ENCODE measurements at regions not wholly inside any gene's neighbourhood (a gene's known extent, or its start where the extent isn't known, plus 50 kb on each side); places are given as distances from the start of the nearest gene placed in this dataset.

DNA sequence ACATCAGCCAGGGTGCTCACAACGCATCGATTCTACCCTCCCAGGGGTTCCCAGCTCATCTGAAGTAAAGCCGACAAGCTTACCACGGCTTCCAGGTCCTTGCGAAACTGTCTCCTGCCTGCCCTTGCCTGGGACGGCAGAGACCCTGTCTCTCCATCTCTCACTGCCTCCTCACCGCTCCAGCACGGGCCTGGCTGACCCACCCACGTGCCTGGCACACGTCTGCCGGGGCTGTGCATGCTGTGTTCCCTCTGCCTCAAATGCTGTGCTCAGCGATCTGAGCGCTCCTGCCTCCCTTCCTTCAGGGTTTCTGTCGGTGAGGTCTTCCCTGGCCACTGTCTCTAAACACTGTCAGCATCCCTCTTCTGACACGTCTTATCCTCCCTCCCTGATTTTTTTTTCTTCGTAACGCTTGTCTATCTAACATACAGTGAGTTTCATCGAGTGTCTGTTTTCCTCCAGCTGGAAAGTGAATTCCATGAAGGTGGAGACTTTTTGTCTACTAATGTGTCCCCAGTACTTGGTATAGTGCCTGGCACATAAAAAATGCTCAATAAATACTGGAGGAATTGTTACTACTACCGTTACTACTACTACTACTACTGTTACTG is 208.4 kb downstream of the IRF8 start:
- H3K4me3 ChIP-seq, result no peak overlapping the region
- H3K36me3 ChIP-seq (ENCODE audit: control insufficient read depth in 2 of 2, insufficient read depth in 2 of 2, low read length in 1 of 2), result no peaks in the 10 kb centered on the region
- RAD21 ChIA-PET (ENCODE audit: unreplicated experiment), result no interaction called here
- no peaks in the 10 kb centered on the region for H3K79me2 ChIP-seq (ENCODE audit: control insufficient read depth, insufficient read depth, low read length)
- WGBS (ENCODE audit: insufficient coverage, insufficient replicate concordance, low lambda C conversion rate, missing lambda C conversion rate), result 84% methylated on average over 19 of the region's 19 CpGs
- H3K4me1 ChIP-seq (ENCODE audit: control insufficient read depth, insufficient read depth, low read length), result no peaks in the 10 kb centered on the region
- H3K27me3 ChIP-seq (replicated peaks in 1 of 2; ENCODE audit: control insufficient read depth in 2 of 2, insufficient read depth in 2 of 2, low read length in 1 of 2), result no peaks in the 10 kb centered on the region
- CTCF ChIA-PET, result no interaction called here
- FAIRE-seq, result no peak
- H4K20me1 ChIP-seq (ENCODE audit: control insufficient read depth, insufficient read depth), result no peaks in the 10 kb centered on the region
- no TSS peak for BruUV-seq (replicated peaks)
- no peaks in the 10 kb centered on the region; the same call in 2 of the 3 replicates for H3K9me3 ChIP-seq (replicated peaks; ENCODE audit: control insufficient read depth, insufficient read depth, low read length)
- no peak for DNase-seq (ENCODE audit: low read depth, low spot score)
- no peak overlapping the region for H3K4me2 ChIP-seq (ENCODE audit: control insufficient read depth, insufficient read depth)
- H2AFZ ChIP-seq (ENCODE audit: control insufficient read depth, low read depth, low read length), result no peak overlapping the region
- SMC1A ChIA-PET (ENCODE audit: uncharacterized antibody, unreplicated experiment), result no interaction called here
- no peak overlapping the region for H3K27ac ChIP-seq (ENCODE audit: control insufficient read depth, insufficient read depth)
- in situ Hi-C loops (cut with MboI) (no loop called here), intact Hi-C loops (cut with micrococcal nuclease; ENCODE audit: unreplicated experiment) (no loop called here)
- POLR2A ChIA-PET, result interaction anchor here (0.5 kb wide), 1 partner anchor 497 kb away, joined by 3 read pairs; no protein-coding TSS in a partner anchor
- no peak for ATAC-seq
- no peak overlapping the region for H3K9ac ChIP-seq (ENCODE audit: control insufficient read depth, insufficient read depth, low read length)
- TF ChIP-seq TAF1 (IDR thresholded peaks at IDR 0.05; ENCODE audit: borderline replicate concordance, low read depth, low read length) (no peak), POU2F2 (IDR thresholded peaks at IDR 0.05; ENCODE audit: borderline replicate concordance, low read depth, low read length) (no peak), CREM (IDR thresholded peaks at IDR 0.05; ENCODE audit: low read depth) (no peak), ZNF384 (IDR thresholded peaks at IDR 0.05; ENCODE audit: borderline replicate concordance, low read depth, low read length) (no peak), CBX5 (IDR thresholded peaks at IDR 0.05; ENCODE audit: low read depth) (no peak), SPI1 (IDR thresholded peaks at IDR 0.05; ENCODE audit: borderline replicate concordance, insufficient read depth, low read depth, low read length) (no peak), DPF2 (IDR thresholded peaks at IDR 0.05) (no peak), ZBED1 (IDR thresholded peaks at IDR 0.05; ENCODE audit: borderline replicate concordance) (no peak)
- TF ChIP-seq, protein P1, sequence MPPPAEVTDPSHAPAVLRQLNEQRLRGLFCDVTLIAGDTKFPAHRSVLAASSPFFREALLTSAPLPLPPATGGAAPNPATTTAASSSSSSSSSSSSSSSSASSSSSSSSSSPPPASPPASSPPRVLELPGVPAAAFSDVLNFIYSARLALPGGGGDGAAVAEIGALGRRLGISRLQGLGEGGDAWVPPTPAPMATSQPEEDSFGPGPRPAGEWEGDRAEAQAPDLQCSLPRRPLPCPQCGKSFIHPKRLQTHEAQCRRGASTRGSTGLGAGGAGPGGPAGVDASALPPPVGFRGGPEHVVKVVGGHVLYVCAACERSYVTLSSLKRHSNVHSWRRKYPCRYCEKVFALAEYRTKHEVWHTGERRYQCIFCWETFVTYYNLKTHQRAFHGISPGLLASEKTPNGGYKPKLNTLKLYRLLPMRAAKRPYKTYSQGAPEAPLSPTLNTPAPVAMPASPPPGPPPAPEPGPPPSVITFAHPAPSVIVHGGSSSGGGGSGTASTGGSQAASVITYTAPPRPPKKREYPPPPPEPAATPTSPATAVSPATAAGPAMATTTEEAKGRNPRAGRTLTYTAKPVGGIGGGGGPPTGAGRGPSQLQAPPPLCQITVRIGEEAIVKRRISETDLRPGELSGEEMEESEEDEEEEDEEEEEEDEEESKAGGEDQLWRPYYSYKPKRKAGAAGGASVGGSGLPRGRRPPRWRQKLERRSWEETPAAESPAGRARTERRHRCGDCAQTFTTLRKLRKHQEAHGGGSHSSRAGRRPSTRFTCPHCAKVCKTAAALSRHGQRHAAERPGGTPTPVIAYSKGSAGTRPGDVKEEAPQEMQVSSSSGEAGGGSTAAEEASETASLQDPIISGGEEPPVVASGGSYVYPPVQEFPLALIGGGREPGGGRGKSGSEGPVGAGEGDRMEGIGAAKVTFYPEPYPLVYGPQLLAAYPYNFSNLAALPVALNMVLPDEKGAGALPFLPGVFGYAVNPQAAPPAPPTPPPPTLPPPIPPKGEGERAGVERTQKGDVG (CRISPR knock-in tag; IDR thresholded peaks at IDR 0.05), result no peak
- TF ChIP-seq, protein P2, sequence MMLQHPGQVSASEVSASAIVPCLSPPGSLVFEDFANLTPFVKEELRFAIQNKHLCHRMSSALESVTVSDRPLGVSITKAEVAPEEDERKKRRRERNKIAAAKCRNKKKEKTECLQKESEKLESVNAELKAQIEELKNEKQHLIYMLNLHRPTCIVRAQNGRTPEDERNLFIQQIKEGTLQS (IDR thresholded peaks at IDR 0.05; ENCODE audit: borderline replicate concordance, extremely low read depth, low read depth, low read length), result no peak
- TF ChIP-seq, protein P3, sequence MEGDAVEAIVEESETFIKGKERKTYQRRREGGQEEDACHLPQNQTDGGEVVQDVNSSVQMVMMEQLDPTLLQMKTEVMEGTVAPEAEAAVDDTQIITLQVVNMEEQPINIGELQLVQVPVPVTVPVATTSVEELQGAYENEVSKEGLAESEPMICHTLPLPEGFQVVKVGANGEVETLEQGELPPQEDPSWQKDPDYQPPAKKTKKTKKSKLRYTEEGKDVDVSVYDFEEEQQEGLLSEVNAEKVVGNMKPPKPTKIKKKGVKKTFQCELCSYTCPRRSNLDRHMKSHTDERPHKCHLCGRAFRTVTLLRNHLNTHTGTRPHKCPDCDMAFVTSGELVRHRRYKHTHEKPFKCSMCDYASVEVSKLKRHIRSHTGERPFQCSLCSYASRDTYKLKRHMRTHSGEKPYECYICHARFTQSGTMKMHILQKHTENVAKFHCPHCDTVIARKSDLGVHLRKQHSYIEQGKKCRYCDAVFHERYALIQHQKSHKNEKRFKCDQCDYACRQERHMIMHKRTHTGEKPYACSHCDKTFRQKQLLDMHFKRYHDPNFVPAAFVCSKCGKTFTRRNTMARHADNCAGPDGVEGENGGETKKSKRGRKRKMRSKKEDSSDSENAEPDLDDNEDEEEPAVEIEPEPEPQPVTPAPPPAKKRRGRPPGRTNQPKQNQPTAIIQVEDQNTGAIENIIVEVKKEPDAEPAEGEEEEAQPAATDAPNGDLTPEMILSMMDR (IDR thresholded peaks at IDR 0.05 in 2 of 3, conservative IDR thresholded peaks at IDR 0.05 in 1 of 3; ENCODE audit: control insufficient read depth in 2 of 3, extremely low read depth in 1 of 3, insufficient read depth in 1 of 3, low read depth in 3 of 3, low read length in 3 of 3), result no peak
- TF ChIP-seq, protein P4, sequence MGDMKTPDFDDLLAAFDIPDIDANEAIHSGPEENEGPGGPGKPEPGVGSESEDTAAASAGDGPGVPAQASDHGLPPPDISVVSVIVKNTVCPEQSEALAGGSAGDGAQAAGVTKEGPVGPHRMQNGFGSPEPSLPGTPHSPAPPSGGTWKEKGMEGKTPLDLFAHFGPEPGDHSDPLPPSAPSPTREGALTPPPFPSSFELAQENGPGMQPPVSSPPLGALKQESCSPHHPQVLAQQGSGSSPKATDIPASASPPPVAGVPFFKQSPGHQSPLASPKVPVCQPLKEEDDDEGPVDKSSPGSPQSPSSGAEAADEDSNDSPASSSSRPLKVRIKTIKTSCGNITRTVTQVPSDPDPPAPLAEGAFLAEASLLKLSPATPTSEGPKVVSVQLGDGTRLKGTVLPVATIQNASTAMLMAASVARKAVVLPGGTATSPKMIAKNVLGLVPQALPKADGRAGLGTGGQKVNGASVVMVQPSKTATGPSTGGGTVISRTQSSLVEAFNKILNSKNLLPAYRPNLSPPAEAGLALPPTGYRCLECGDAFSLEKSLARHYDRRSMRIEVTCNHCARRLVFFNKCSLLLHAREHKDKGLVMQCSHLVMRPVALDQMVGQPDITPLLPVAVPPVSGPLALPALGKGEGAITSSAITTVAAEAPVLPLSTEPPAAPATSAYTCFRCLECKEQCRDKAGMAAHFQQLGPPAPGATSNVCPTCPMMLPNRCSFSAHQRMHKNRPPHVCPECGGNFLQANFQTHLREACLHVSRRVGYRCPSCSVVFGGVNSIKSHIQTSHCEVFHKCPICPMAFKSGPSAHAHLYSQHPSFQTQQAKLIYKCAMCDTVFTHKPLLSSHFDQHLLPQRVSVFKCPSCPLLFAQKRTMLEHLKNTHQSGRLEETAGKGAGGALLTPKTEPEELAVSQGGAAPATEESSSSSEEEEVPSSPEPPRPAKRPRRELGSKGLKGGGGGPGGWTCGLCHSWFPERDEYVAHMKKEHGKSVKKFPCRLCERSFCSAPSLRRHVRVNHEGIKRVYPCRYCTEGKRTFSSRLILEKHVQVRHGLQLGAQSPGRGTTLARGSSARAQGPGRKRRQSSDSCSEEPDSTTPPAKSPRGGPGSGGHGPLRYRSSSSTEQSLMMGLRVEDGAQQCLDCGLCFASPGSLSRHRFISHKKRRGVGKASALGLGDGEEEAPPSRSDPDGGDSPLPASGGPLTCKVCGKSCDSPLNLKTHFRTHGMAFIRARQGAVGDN (IDR thresholded peaks at IDR 0.05), result no peak
- TF ChIP-seq, protein P5, sequence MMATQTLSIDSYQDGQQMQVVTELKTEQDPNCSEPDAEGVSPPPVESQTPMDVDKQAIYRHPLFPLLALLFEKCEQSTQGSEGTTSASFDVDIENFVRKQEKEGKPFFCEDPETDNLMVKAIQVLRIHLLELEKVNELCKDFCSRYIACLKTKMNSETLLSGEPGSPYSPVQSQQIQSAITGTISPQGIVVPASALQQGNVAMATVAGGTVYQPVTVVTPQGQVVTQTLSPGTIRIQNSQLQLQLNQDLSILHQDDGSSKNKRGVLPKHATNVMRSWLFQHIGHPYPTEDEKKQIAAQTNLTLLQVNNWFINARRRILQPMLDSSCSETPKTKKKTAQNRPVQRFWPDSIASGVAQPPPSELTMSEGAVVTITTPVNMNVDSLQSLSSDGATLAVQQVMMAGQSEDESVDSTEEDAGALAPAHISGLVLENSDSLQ (IDR thresholded peaks at IDR 0.05), result no peak

Data from GM12878 (cell line).